ENCODE measurements at regions not wholly inside any gene's neighbourhood (a gene's known extent, or its start where the extent isn't known, plus 50 kb on each side); places are given as distances from the start of the nearest gene placed in this dataset.
"Not testable (repeated sequence)": the region's sequence is repeated elsewhere in the genome, so short reads cannot be mapped to it uniquely, and the experiment has no call there.

DNA sequence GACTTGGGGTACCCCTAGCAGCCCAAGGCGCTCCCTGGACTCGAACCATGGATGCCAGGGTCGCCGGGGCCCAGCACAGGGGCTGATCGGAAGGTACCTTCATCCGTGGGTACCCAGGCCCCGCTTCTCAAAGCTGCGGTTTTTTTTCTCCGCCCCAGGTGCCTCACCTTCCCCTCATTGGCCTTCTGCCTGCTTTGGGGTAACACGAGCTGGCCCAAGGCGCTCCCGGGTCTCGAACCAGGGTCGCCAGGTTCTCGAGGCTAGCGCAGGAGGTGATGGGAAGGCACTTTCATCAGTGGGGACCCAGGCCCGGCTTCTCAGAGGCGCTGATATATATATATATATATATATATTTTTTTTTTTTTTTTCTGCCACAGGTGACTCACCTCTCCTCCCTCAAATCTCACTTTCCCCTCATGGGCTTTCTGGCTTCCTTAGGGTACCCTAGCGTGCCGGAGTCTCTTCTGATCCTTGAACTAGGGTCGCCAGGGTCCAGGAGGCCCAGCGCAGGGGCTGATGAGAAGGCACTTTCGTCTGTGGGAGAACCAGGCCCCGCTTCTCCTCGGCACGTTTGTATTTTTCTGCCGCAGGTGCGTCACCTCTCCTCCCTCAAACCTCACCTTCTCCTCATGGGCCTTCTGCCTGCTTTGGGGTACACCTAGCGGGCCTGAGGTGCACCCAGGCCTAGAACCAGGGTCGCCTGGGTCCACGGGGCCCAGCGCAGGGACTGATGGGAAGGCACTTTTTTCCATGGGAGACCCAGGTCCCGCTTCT, 1480.0 kb upstream of the TPTE start:
- H3K4me3 Mint-ChIP-seq (ENCODE audit: unreplicated experiment); H3K36me3 Mint-ChIP-seq (ENCODE audit: low read depth); H3K27me3 Mint-ChIP-seq (ENCODE audit: low read depth); H3K27ac Mint-ChIP-seq (ENCODE audit: unreplicated experiment); H3K4me1 Mint-ChIP-seq (ENCODE audit: low read depth); H3K9me3 Mint-ChIP-seq (ENCODE audit: low read depth): not testable (repeated sequence)
- DNase-seq (ENCODE audit: low spot score), result peak; percentile 61

DNA sequence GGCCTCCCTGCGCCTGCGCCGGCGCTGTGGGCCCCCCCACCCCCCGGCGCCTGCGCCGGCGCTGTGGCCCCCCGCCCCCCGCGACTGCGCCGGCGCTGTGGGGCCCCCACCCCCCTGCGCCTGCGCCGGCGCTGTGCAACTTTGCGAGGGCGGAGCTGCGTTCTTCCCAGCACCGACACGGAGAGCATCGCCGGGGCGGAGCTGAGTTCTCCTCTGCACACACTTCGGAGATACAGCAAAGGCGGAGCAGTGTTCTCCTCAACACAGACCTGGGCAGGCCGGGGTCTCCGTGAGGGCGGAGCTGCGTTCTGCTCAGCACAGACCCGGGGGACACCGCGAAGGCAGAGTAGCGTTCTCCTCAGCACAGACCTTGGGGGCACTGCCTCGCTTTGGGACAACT, 1478.3 kb upstream of the TPTE start:
- DNase-seq (ENCODE audit: low spot score), result peak; percentile 97
- not testable (repeated sequence) for H3K27me3 Mint-ChIP-seq (ENCODE audit: low read depth); H3K4me1 Mint-ChIP-seq (ENCODE audit: low read depth); H3K36me3 Mint-ChIP-seq (ENCODE audit: low read depth); H3K9me3 Mint-ChIP-seq (ENCODE audit: low read depth); H3K4me3 Mint-ChIP-seq (ENCODE audit: unreplicated experiment); H3K27ac Mint-ChIP-seq (ENCODE audit: unreplicated experiment)

DNA sequence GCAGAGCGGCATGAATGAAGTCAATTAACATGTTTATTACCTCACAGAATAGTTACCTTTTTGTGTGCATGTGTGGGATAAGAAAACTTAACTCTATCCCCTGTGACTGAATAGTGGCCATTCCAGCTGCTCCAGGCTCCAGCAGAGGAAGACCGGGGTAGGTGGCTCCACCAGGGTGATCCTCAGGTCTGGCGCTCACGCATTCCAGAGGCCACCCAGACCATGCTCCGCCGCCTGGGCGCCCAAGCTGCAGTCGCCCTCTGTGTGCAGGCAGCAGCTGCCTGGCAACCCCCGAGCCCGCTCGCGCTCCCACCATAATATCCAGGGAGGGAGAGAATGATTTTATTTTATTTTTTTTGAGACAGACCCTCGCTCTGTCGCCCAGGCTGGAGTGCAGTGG, 1474.5 kb upstream of the TPTE start:
- H3K4me3 Mint-ChIP-seq (ENCODE audit: unreplicated experiment); H3K27ac Mint-ChIP-seq (ENCODE audit: unreplicated experiment); H3K4me1 Mint-ChIP-seq (ENCODE audit: low read depth); DNase-seq (ENCODE audit: low spot score); H3K9me3 Mint-ChIP-seq (ENCODE audit: low read depth); H3K36me3 Mint-ChIP-seq (ENCODE audit: low read depth); H3K27me3 Mint-ChIP-seq (ENCODE audit: low read depth): not testable (repeated sequence)

DNA sequence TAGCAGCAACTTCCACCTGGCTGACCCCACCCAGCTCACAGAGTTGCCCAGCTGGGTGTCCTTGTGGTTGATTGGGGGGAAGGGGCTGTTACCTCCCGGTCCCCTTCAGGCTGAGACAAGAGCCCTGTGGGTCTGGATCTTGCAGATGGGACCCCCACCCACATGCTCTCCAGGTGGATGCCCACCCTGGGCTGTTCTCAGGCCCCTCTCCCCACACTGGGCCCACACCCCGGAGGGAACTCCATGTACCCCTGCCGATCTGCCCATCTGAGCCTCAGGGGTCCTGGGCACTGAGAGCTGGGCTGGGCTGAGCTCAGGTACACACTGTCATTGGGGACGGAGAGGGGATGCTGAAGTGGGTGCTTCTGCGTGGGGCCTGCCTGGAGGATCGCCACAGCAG, 1453.9 kb upstream of the TPTE start:
- DNase-seq (ENCODE audit: low spot score); H3K27ac Mint-ChIP-seq (ENCODE audit: unreplicated experiment); H3K27me3 Mint-ChIP-seq (ENCODE audit: low read depth); H3K9me3 Mint-ChIP-seq (ENCODE audit: low read depth); H3K4me3 Mint-ChIP-seq (ENCODE audit: unreplicated experiment); H3K36me3 Mint-ChIP-seq (ENCODE audit: low read depth); H3K4me1 Mint-ChIP-seq (ENCODE audit: low read depth): not testable (repeated sequence)

DNA sequence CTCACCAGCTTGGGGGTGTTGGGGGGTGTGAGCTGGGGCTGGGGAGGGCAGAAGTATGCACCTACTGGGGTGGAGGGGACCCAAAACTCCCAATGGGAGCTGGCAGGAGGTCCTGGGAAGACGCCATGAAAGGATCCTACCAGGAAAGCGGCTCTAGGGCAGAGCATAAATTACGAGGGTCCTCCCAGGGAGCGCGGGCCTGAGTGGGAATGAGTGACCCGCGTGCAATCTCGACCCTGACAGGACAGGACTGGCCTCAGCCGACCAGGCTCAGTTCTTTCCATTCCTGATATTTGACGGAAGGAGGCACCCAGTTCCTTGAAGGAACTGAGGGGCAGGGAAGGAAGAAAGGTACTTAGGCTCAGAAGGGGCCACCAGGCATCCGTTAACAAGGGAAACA, 1452.8 kb upstream of the TPTE start:
- DNase-seq (ENCODE audit: low spot score); H3K36me3 Mint-ChIP-seq (ENCODE audit: low read depth); H3K27ac Mint-ChIP-seq (ENCODE audit: unreplicated experiment); H3K4me3 Mint-ChIP-seq (ENCODE audit: unreplicated experiment); H3K27me3 Mint-ChIP-seq (ENCODE audit: low read depth); H3K4me1 Mint-ChIP-seq (ENCODE audit: low read depth); H3K9me3 Mint-ChIP-seq (ENCODE audit: low read depth): not testable (repeated sequence)

DNA sequence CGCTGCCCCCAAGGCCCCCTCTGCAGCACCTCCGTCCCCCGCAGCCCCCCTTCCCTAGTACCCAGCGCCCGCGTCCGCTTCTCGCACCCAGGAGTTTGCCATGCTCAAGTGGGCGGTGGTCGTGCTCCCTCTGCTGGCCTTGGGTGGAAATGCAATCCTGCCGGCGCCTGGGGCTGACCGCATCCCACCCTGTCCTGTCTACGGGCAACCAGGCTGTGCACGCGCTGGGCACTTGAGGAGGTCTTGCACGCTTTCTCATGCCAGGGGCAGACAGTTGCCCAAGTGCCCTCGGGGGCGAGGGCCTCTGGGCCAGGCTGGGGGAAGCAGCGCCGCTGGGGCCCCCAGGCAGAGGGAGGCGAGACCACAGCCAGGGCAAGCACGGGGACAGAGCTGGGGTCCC, 1450.7 kb upstream of the TPTE start:
- H3K9me3 Mint-ChIP-seq (ENCODE audit: low read depth); H3K27me3 Mint-ChIP-seq (ENCODE audit: low read depth); H3K4me1 Mint-ChIP-seq (ENCODE audit: low read depth); H3K27ac Mint-ChIP-seq (ENCODE audit: unreplicated experiment); H3K4me3 Mint-ChIP-seq (ENCODE audit: unreplicated experiment); H3K36me3 Mint-ChIP-seq (ENCODE audit: low read depth); DNase-seq (ENCODE audit: low spot score): not testable (repeated sequence)

DNA sequence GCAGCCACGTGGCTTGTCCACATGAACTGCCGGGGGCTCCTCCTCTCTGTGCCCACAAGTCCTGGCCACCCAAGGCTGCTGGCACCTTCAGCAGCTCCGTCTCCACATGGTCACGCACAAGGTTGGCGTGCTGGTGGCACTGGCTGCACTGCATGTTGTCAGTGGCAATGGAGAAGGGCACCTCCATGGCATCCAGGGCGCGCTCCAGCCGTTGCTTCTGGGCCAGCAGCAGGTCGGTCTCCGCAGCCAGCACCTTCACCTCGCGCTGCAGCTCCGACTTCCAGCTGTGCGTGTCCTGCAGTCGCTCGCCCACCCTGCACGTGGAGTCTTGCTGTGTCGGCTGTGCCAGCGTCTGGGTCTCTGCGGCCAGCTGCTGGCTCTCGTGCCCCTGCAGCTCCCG, 1448.4 kb upstream of the TPTE start:
- not testable (repeated sequence) for DNase-seq (ENCODE audit: low spot score); H3K9me3 Mint-ChIP-seq (ENCODE audit: low read depth); H3K27ac Mint-ChIP-seq (ENCODE audit: unreplicated experiment); H3K36me3 Mint-ChIP-seq (ENCODE audit: low read depth); H3K27me3 Mint-ChIP-seq (ENCODE audit: low read depth); H3K4me1 Mint-ChIP-seq (ENCODE audit: low read depth); H3K4me3 Mint-ChIP-seq (ENCODE audit: unreplicated experiment)

DNA sequence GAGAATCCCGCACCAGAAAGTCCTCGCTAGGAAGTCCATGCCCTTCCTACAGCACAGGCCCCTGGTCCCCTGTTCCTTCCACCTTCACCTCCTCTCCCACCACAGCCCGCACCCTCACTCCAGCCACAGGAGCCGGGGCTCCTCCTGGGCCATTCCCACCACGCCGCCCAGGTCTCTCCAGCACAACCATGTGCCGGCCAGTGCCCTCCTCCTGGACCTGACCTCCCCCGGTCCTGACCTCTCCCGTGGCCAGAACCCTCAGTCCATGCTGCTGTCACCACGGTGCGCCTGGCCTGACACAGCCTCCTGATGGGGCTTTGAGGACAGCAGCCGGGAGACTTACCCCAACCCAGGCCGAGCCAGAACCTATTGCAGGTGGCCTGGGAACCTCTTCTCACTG, 1446.6 kb upstream of the TPTE start:
- not testable (repeated sequence) for H3K9me3 Mint-ChIP-seq (ENCODE audit: low read depth); H3K27me3 Mint-ChIP-seq (ENCODE audit: low read depth); H3K36me3 Mint-ChIP-seq (ENCODE audit: low read depth); H3K4me1 Mint-ChIP-seq (ENCODE audit: low read depth); DNase-seq (ENCODE audit: low spot score); H3K4me3 Mint-ChIP-seq (ENCODE audit: unreplicated experiment); H3K27ac Mint-ChIP-seq (ENCODE audit: unreplicated experiment)

DNA sequence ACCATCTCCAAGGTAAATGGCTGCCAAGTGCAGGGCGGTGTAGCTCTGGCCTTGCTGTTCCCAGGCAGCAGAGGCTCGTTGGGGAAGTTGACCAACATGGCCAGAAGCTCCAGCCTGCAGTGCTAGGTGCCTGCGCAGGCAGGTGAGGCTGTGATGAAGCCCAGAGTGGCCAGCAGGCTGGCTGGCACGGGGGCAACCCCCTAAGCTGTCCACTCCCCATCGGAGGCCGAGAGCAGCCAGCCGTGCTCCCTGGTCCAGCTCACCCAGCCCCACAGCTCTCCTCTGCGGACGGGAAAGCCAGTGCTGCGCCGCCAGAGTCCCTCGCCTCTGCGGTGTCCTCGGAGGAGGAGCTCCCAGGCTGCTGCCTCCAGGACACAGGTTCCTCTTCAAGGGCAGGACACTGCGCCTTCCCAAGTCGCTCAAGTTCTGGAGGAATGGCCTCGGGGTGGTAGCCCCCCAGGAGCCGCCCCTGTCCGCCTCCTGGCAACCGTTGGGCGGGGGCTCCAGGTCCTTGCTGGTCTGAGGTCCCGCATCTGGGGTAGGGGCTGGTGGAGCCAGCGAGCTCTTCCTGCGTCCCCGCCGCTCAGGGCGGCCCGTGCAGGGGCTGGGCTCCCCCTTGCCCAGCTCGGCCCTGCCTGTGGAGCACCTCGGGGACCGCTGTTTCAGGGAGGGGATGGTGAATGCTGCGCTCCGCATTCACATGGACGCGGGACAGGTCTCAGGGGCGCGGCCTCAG, 1438.1 kb upstream of the TPTE start:
- not testable (repeated sequence) for H3K4me1 Mint-ChIP-seq (ENCODE audit: low read depth); H3K9me3 Mint-ChIP-seq (ENCODE audit: low read depth); H3K27me3 Mint-ChIP-seq (ENCODE audit: low read depth); DNase-seq (ENCODE audit: low spot score); H3K27ac Mint-ChIP-seq (ENCODE audit: unreplicated experiment); H3K4me3 Mint-ChIP-seq (ENCODE audit: unreplicated experiment); H3K36me3 Mint-ChIP-seq (ENCODE audit: low read depth)

DNA sequence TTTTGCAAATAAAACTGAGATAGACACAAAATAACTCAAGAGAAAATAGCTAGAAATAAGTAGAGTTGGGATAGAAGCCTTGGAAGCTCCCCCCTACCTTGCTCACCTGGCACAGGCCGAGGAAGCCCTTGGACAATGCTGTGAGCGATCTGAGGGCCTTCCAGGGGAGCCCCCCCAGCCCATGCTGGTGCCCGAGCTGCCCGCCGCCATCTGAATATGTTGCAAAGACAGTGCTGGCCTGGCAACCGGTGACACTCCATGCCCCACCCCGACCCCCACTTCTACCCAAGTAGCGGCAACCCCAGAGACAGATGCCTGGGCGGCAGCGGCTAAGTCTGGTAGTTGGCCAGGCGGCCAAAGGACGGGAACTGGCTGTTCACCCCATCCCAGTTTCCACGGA, 1435.1 kb upstream of the TPTE start:
- H3K4me3 Mint-ChIP-seq (ENCODE audit: unreplicated experiment); H3K36me3 Mint-ChIP-seq (ENCODE audit: low read depth); H3K9me3 Mint-ChIP-seq (ENCODE audit: low read depth); H3K4me1 Mint-ChIP-seq (ENCODE audit: low read depth); H3K27ac Mint-ChIP-seq (ENCODE audit: unreplicated experiment); DNase-seq (ENCODE audit: low spot score); H3K27me3 Mint-ChIP-seq (ENCODE audit: low read depth): not testable (repeated sequence)

DNA sequence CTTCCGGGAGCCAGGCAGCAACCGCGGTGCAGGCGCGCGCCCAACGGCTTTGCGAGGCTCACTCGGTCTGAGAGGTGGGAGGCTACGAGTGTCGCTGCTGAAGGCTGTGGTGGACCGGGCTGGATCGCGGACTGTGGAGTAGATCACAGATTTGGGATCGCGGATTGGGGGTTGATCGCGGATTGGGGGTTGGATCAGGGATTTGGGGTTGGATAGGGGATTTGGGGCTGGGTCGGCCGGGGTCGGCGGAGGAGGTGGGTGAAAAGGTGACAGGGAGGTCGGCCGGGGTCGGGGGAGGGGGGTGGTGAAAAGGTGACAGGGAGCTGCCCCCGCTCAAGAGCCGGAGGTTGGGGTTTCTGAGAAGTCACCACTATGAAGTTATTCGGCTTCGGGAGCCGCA, 1433.6 kb upstream of the TPTE start:
- not testable (repeated sequence) for H3K9me3 Mint-ChIP-seq (ENCODE audit: low read depth); H3K27me3 Mint-ChIP-seq (ENCODE audit: low read depth); H3K4me3 Mint-ChIP-seq (ENCODE audit: unreplicated experiment); H3K36me3 Mint-ChIP-seq (ENCODE audit: low read depth); H3K4me1 Mint-ChIP-seq (ENCODE audit: low read depth); H3K27ac Mint-ChIP-seq (ENCODE audit: unreplicated experiment)
- DNase-seq (ENCODE audit: low spot score), result peak; percentile 90

DNA sequence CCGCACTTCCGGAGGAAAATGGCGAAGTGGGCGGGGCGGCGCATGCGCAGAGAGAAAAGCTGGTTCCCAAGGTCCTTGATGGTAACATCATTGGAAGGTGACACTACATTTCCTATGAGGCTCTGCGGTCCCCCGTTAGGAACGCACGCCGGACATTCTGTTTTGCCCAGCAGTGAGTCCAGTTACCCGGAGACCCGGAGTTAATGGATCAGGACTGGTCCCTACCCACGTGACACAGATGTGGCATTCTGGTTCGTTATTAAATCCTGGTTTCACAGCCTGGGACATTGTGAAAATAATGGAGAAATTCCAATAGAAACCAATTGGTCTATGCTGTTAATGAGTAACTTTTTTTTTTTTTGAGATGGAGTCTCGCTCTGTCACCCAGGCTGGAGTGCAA, 1391.6 kb upstream of the TPTE start:
- DNase-seq (ENCODE audit: low spot score); H3K36me3 Mint-ChIP-seq (ENCODE audit: low read depth); H3K4me1 Mint-ChIP-seq (ENCODE audit: low read depth); H3K9me3 Mint-ChIP-seq (ENCODE audit: low read depth); H3K4me3 Mint-ChIP-seq (ENCODE audit: unreplicated experiment); H3K27ac Mint-ChIP-seq (ENCODE audit: unreplicated experiment); H3K27me3 Mint-ChIP-seq (ENCODE audit: low read depth): not testable (repeated sequence)

DNA sequence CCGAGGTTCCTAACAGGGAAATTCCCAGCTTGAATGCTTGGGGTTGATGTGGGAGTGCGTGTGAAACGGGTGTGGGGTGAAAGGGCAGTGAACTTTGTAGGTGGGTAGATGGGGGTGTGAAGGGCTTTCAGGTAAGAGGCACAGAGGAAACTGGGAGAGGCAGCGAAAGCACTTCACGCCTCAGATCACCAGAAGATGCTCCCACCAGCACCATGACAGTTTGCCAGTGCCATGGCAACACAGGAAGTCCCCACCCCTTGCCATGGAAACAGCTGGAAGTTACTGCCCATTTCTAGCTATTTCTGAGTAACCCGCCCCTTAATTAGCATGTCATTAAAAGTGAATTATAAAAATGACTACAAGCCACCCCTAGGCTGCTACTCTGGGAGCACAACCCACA, 1390.6 kb upstream of the TPTE start:
- peak; percentile 25 for DNase-seq (ENCODE audit: low spot score)
- not testable (repeated sequence) for H3K36me3 Mint-ChIP-seq (ENCODE audit: low read depth); H3K9me3 Mint-ChIP-seq (ENCODE audit: low read depth); H3K27me3 Mint-ChIP-seq (ENCODE audit: low read depth); H3K4me1 Mint-ChIP-seq (ENCODE audit: low read depth); H3K27ac Mint-ChIP-seq (ENCODE audit: unreplicated experiment); H3K4me3 Mint-ChIP-seq (ENCODE audit: unreplicated experiment)

Measured in chondrocyte (in vitro differentiated cells).